Upper lobe of left lung (tissue), 4 donors: ENCODE measurements at regions not wholly inside any gene's neighbourhood (a gene's known extent, or its start where the extent isn't known, plus 50 kb on each side); places are given as distances from the start of the nearest gene placed in this dataset.

ENCODE experiments used
- CTCF ChIP-seq, 6 experiments: fragments of 450-650 bp in 4 of 6; fragments of 200-600 bp in 2 of 6; sonication (generic) in 2 of 6; IDR thresholded peaks; one replicate each; pipeline ENCODE4 v1.5.1; 2016 to 2019; ENCODE audit warnings: antibody characterized with exemption in 6 of 6
- EP300 ChIP-seq, 4 donors: sonication (generic); formaldehyde crosslinking; IDR thresholded peaks; one replicate each; pipeline ENCODE4 v1.5.1; 2017; ENCODE audit warnings: antibody characterized with exemption in 4 of 4, control low read depth in 2 of 4
- POLR2AphosphoS5 ChIP-seq, 2 donors: sonication (generic); formaldehyde crosslinking; IDR thresholded peaks; one replicate each; pipeline ENCODE4 v1.5.1; 2017; ENCODE audit warnings: antibody characterized with exemption in 2 of 2

GRCh38 chr11:121829159-121829643, 286.8 kb downstream of the BLID start:
- peak; percentile 42 to 49 for TF ChIP-seq POLR2AphosphoS5 (IDR thresholded peaks at IDR 0.05)
- TF ChIP-seq CTCF (IDR thresholded peaks at IDR 0.05), result no peak
- no peak for TF ChIP-seq EP300 (IDR thresholded peaks at IDR 0.05)
